Gastroesophageal sphincter (tissue), 3 donors: ENCODE measurements at regions not wholly inside any gene's neighbourhood (a gene's known extent, or its start where the extent isn't known, plus 50 kb on each side); places are given as distances from the start of the nearest gene placed in this dataset.

Source experiments
- CTCF ChIP-seq, 4 experiments: fragments of 200-600 bp in 2 of 4; fragments of 450-650 bp in 2 of 4; sonication (generic) in 1 of 4; IDR thresholded peaks; one replicate each; pipeline ENCODE4 v1.5.1; 2017 to 2019; ENCODE audit warnings: antibody characterized with exemption in 4 of 4, mild to moderate bottlenecking in 2 of 4, moderate library complexity in 2 of 4
- POLR2A ChIP-seq, 2 donors: fragments of 450-650 bp; IDR thresholded peaks; one replicate each; pipeline ENCODE4 v1.6.1; 2017; ENCODE audit warnings: antibody characterized with exemption in 2 of 2, mild to moderate bottlenecking in 2 of 2, moderate library complexity in 1 of 2
- POLR2AphosphoS5 ChIP-seq: sonication (generic); formaldehyde crosslinking; IDR thresholded peaks from one replicate; pipeline ENCODE4 v1.6.1; 2017; ENCODE audit warnings: antibody characterized with exemption

- TF ChIP-seq POLR2AphosphoS5 (no peak), CTCF (IDR thresholded peaks at IDR 0.05) (no peak), POLR2A (IDR thresholded peaks at IDR 0.05) (no peak)
These were observed 65.6 kb upstream of the MAP1B start for GRCh38 chr5:72041654-72042053.
